OCI-LY1 (cell line): ENCODE measurements at regions not wholly inside any gene's neighbourhood (a gene's known extent, or its start where the extent isn't known, plus 50 kb on each side); places are given as distances from the start of the nearest gene placed in this dataset.

Experiments used
- H2AFZ ChIP-seq: fragments of 200-600 bp; sonication (generic), shearing (Covaris generic); 2 replicates; pipeline ENCODE4 v1.6.0; 2014; ENCODE audit warnings: antibody characterized with exemption, mild to moderate bottlenecking, low read length
- H3F3A ChIP-seq: fragments of 200-600 bp; sonication (generic), shearing (Covaris generic); 2 replicates; pipeline ENCODE4 v1.6.0; 2014; ENCODE audit warnings: mild to moderate bottlenecking, antibody characterized with exemption, low read length, moderate library complexity; ENCODE audit not compliant: insufficient read depth
- H3K27ac ChIP-seq: fragments of 200-600 bp; sonication (generic); 2 replicates; pipeline ENCODE4 v1.5.1; 2014; ENCODE audit warnings: low read length, mixed run types, mild to moderate bottlenecking, low read depth; ENCODE audit not compliant: poor library complexity, severe bottlenecking
- H3K27me3 ChIP-seq: fragments of 200-600 bp; sonication (generic); 2 replicates; pipeline ENCODE4 v1.6.0; 2014; ENCODE audit warnings: antibody characterized with exemption, mild to moderate bottlenecking, low read length, moderate library complexity; ENCODE audit not compliant: insufficient read depth
- H3K36me3 ChIP-seq: fragments of 200-600 bp; sonication (generic); 2 replicates; pipeline ENCODE4 v1.6.1; 2014; ENCODE audit warnings: mild to moderate bottlenecking, antibody characterized with exemption, low read length, moderate library complexity, mixed read lengths; ENCODE audit not compliant: insufficient read depth
- H3K4me1 ChIP-seq: fragments of 200-600 bp; sonication (generic); 2 replicates; pipeline ENCODE4 v1.5.1; 2014; ENCODE audit warnings: mild to moderate bottlenecking, low read length, moderate library complexity; ENCODE audit not compliant: insufficient read depth, severe bottlenecking
- H3K4me2 ChIP-seq: fragments of 200-600 bp; sonication (generic), shearing (Covaris generic); 2 replicates; pipeline ENCODE4 v1.6.1; 2014; ENCODE audit warnings: low read length
- H3K4me3 ChIP-seq: fragments of 200-600 bp; sonication (generic); 2 replicates; pipeline ENCODE4 v1.5.1; 2014; ENCODE audit warnings: low read length, low read depth, mild to moderate bottlenecking, mixed read lengths; ENCODE audit not compliant: poor library complexity, severe bottlenecking
- H3K79me2 ChIP-seq: fragments of 200-600 bp; shearing (Covaris generic); 2 replicates; pipeline ENCODE4 v1.6.1; 2016; ENCODE audit warnings: mixed run types, low read length, mixed read lengths; ENCODE audit not compliant: insufficient read depth
- H3K9ac ChIP-seq: fragments of 200-600 bp; sonication (generic), shearing (Covaris generic); 2 replicates; pipeline ENCODE4 v1.6.1; 2014; ENCODE audit warnings: mild to moderate bottlenecking, low read length, mixed read lengths
- H3K9me2 ChIP-seq: fragments of 200-600 bp; sonication (generic), shearing (Covaris generic); 2 replicates; pipeline ENCODE4 v1.6.1; 2014; ENCODE audit warnings: low read depth, mild to moderate bottlenecking, low read length, mixed read lengths
- H3K9me3 ChIP-seq: fragments of 200-600 bp; shearing (Covaris generic); 2 replicates; pipeline ENCODE4 v1.6.1; 2014; ENCODE audit warnings: low read length, mixed read lengths
- H4K20me1 ChIP-seq: fragments of 200-600 bp; sonication (generic), shearing (Covaris generic); 2 replicates; pipeline ENCODE4 v1.6.0; 2016; ENCODE audit warnings: mild to moderate bottlenecking, low read length; ENCODE audit not compliant: insufficient read depth
- EZH2 ChIP-seq: fragments of 200-600 bp; sonication (generic), shearing (Covaris generic); IDR thresholded peaks from 2 replicates; pipeline ENCODE4 v1.8.0; 2017; ENCODE audit warnings: borderline replicate concordance, mixed run types, mild to moderate bottlenecking, antibody characterized with exemption, low read length, moderate library complexity, mixed read lengths
- TF ChIP-seq, protein P1 (sequence below): fragments of 200-600 bp; sonication (generic), shearing (Covaris generic); IDR thresholded peaks from 2 replicates; pipeline ENCODE4 v1.5.1; 2017; ENCODE audit warnings: mild to moderate bottlenecking, antibody characterized with exemption, low read length, moderate library complexity, mixed read lengths

DNA sequence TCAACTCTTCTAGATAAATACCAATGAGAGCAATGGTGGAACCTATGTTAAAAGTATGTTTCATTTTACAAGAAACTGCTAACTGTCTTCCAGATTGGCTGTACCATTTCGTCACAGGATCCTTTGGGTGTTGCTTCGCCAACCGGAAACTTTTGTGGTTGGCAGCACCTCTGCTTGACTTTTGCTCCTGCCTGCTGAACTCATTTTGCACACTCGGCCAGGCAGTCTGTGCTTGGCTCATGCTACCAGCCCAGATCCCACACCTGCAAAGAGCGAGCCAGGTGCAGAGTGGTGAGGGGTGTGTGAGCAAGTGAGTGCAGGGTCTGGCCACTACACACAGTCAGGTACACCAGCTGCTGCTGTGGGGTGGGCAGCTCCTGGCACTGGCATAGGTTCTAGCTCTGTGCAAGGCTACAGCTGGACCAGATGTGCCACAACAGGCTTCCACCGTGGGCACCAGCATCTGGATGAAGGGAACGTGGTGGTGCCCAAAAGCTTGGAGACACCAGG is 422.3 kb downstream of the PRR16 start:
- no peaks in the 10 kb centered on the region for H3K9me2 ChIP-seq
- H4K20me1 ChIP-seq: no peaks in the 10 kb centered on the region
- no peak overlapping the region for H3K27ac ChIP-seq
- no peak for TF ChIP-seq EZH2
- TF ChIP-seq, protein P1, sequence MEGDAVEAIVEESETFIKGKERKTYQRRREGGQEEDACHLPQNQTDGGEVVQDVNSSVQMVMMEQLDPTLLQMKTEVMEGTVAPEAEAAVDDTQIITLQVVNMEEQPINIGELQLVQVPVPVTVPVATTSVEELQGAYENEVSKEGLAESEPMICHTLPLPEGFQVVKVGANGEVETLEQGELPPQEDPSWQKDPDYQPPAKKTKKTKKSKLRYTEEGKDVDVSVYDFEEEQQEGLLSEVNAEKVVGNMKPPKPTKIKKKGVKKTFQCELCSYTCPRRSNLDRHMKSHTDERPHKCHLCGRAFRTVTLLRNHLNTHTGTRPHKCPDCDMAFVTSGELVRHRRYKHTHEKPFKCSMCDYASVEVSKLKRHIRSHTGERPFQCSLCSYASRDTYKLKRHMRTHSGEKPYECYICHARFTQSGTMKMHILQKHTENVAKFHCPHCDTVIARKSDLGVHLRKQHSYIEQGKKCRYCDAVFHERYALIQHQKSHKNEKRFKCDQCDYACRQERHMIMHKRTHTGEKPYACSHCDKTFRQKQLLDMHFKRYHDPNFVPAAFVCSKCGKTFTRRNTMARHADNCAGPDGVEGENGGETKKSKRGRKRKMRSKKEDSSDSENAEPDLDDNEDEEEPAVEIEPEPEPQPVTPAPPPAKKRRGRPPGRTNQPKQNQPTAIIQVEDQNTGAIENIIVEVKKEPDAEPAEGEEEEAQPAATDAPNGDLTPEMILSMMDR: no peak
- no peaks in the 10 kb centered on the region for H3K4me1 ChIP-seq
- no peak overlapping the region for H3K4me2 ChIP-seq
- H3K4me3 ChIP-seq: no peak overlapping the region
- H3K36me3 ChIP-seq: no peaks in the 10 kb centered on the region
- H3K9ac ChIP-seq: no peak overlapping the region
- H3F3A ChIP-seq: no peaks in the 10 kb centered on the region
- no peak overlapping the region for H2AFZ ChIP-seq
- H3K9me3 ChIP-seq: no peaks in the 10 kb centered on the region
- H3K27me3 ChIP-seq: no peaks in the 10 kb centered on the region
- no peaks in the 10 kb centered on the region for H3K79me2 ChIP-seq

GRCh38 chr5:120895660-120896059 is 431.6 kb downstream of the PRR16 start:
- no peak overlapping the region for H2AFZ ChIP-seq
- H3K4me1 ChIP-seq: no peaks in the 10 kb centered on the region
- H3F3A ChIP-seq: no peaks in the 10 kb centered on the region
- no peak overlapping the region for H3K4me3 ChIP-seq
- H3K9me3 ChIP-seq: no peaks in the 10 kb centered on the region
- no peaks in the 10 kb centered on the region for H3K36me3 ChIP-seq
- no peaks in the 10 kb centered on the region for H3K27me3 ChIP-seq
- no peak overlapping the region for H3K27ac ChIP-seq
- no peaks in the 10 kb centered on the region for H4K20me1 ChIP-seq
- H3K9ac ChIP-seq: no peak overlapping the region
- no peaks in the 10 kb centered on the region for H3K9me2 ChIP-seq
- no peaks in the 10 kb centered on the region for H3K79me2 ChIP-seq
- H3K4me2 ChIP-seq: no peak overlapping the region
- TF ChIP-seq, protein P1: no peak
- no peak for TF ChIP-seq EZH2

DNA sequence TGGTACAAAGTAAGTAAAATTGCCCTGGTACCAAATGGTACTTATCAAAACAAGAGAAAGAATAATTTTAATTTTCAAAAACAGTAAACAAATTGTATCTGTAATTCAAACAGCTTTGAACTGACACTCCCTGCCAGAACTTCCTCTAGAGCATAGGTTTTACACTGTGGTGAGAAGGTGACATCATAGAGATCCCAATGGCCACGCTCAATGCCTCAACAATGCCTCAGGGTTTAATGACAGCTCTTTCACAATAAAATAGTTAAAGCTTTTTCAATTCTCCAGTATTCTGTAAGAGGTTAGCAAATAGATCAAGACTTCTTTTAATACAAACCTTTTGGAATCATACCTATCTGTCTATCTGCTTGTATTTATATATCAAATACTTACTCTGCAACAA is 437.1 kb downstream of the PRR16 start:
- H3K4me1 ChIP-seq: no peaks in the 10 kb centered on the region
- no peaks in the 10 kb centered on the region for H3K9me3 ChIP-seq
- no peak overlapping the region for H2AFZ ChIP-seq
- no peaks in the 10 kb centered on the region for H4K20me1 ChIP-seq
- H3K9me2 ChIP-seq: no peaks in the 10 kb centered on the region
- no peak overlapping the region for H3K4me2 ChIP-seq
- H3K79me2 ChIP-seq: no peaks in the 10 kb centered on the region
- no peaks in the 10 kb centered on the region for H3K36me3 ChIP-seq
- TF ChIP-seq, protein P1: no peak
- no peak for TF ChIP-seq EZH2
- no peaks in the 10 kb centered on the region for H3K27me3 ChIP-seq
- H3K27ac ChIP-seq: no peak overlapping the region
- H3K4me3 ChIP-seq: no peak overlapping the region
- no peaks in the 10 kb centered on the region for H3F3A ChIP-seq
- H3K9ac ChIP-seq: no peak overlapping the region
